PC-3 (cell line): ENCODE measurements at regions not wholly inside any gene's neighbourhood (a gene's known extent, or its start where the extent isn't known, plus 50 kb on each side); places are given as distances from the start of the nearest gene placed in this dataset.

Experiments
- ATAC-seq: fragments of 200-7000 bp; cut with Tn5 transposase; 2 replicates; pipeline ENCODE4 v1.9.1; 2020; ENCODE audit warnings: mild to moderate bottlenecking, moderate library complexity
- BruUV-seq: library from RNA; stranded (reverse); fragments of 400-500 nt; replicated peaks from 2 replicates; lab custom pipeline; 2021; lab: Mats Ljungman, UMichigan
- CTCF ChIA-PET: fragments of 300-600 bp; sonication (Branson Sonifier 250); formaldehyde crosslinking; loops from one replicate; lab custom pipeline; 2022; ENCODE audit warnings: antibody characterized with exemption; lab: Charles Lee
- POLR2A ChIA-PET: fragments of 300-600 bp; sonication (Branson Sonifier 250); formaldehyde crosslinking; loops from one replicate; lab custom pipeline; 2022; ENCODE audit warnings: antibody characterized with exemption; ENCODE audit not compliant: unreplicated experiment; lab: Charles Lee
- DNase-seq: peaks from one replicate; pipeline ENCODE4 v3.0.0-alpha.2; 2015
- H2AFZ ChIP-seq: fragments of 300-600 bp; sonication (generic); 2 replicates; pipeline ENCODE4 v1.6.0; 2016; ENCODE audit warnings: antibody characterized with exemption, low read length
- H3F3A ChIP-seq: fragments of 300-600 bp; sonication (generic); one replicate; pipeline ENCODE4 v1.6.0; 2017; ENCODE audit warnings: antibody characterized with exemption, low read length, control low read depth, mild to moderate bottlenecking; ENCODE audit not compliant: unreplicated experiment
- H3K27ac ChIP-seq: fragments of 300-600 bp; sonication (generic); 2 replicates; pipeline ENCODE4 v1.5.1; 2016; ENCODE audit warnings: mild to moderate bottlenecking, low read length
- H3K27me3 ChIP-seq: fragments of 300-600 bp; sonication (generic); 2 replicates; pipeline ENCODE4 v1.6.1; 2016; ENCODE audit warnings: low read length, mixed read lengths
- H3K36me3 ChIP-seq: fragments of 300-600 bp; sonication (generic); 2 replicates; pipeline ENCODE4 v1.6.1; 2016; ENCODE audit warnings: low read depth, mixed run types, low read length, mixed read lengths
- H3K4me1 ChIP-seq: fragments of 300-600 bp; sonication (generic); 2 replicates; pipeline ENCODE4 v1.5.1; 2016; ENCODE audit warnings: low read length; ENCODE audit not compliant: insufficient read depth
- H3K4me2 ChIP-seq: fragments of 300-600 bp; sonication (generic); 2 replicates; pipeline ENCODE4 v1.6.0; 2016; ENCODE audit warnings: low read length
- H3K4me3 ChIP-seq: fragments of 300-600 bp; sonication (generic); 2 replicates; pipeline ENCODE4 v1.5.1; 2016; ENCODE audit warnings: mild to moderate bottlenecking, low read length, mixed read lengths
- H3K79me2 ChIP-seq: fragments of 300-600 bp; sonication (generic); 2 replicates; pipeline ENCODE4 v1.6.1; 2017; ENCODE audit warnings: low read length, mixed read lengths
- H3K9ac ChIP-seq: fragments of 300-600 bp; sonication (generic); 2 replicates; pipeline ENCODE4 v1.6.0; 2016; ENCODE audit warnings: mild to moderate bottlenecking, low read length
- H3K9me2 ChIP-seq: fragments of 300-600 bp; sonication (generic); replicated peaks from 2 replicates; pipeline ENCODE4 v1.6.1; 2016; ENCODE audit warnings: mixed run types, low read length, mixed read lengths
- H3K9me3 ChIP-seq: fragments of 300-600 bp; sonication (generic); 2 replicates; pipeline ENCODE4 v1.6.1; 2016; ENCODE audit warnings: low read length, mixed read lengths
- H4K20me1 ChIP-seq: fragments of 300-600 bp; sonication (generic); 2 replicates; pipeline ENCODE4 v1.6.1; 2016; ENCODE audit warnings: low read length, mixed read lengths
- EZH2 ChIP-seq: fragments of 300-600 bp; sonication (generic); IDR thresholded peaks from one replicate; pipeline ENCODE4 v1.6.1; 2017; ENCODE audit warnings: antibody characterized with exemption, mild to moderate bottlenecking, low read length; ENCODE audit not compliant: unreplicated experiment
- EZH2phosphoT487 ChIP-seq: fragments of 300-600 bp; sonication (generic); IDR thresholded peaks from 2 replicates; pipeline ENCODE4 v1.6.1; 2018; ENCODE audit warnings: mild to moderate bottlenecking, antibody characterized with exemption, low read length, borderline replicate concordance
- intact Hi-C: fragments of 100-400 bp; cut with micrococcal nuclease; formaldehyde crosslinking; loops from 2 replicates; pipeline ENCODE4 v1.9.0; 2023
- TF ChIP-seq, protein P1 (sequence below): fragments of 300-600 bp; sonication (generic); conservative IDR thresholded peaks from 2 replicates; pipeline ENCODE4 v1.5.1; 2017; ENCODE audit warnings: antibody characterized with exemption, low read depth, mild to moderate bottlenecking, low read length

DNA sequence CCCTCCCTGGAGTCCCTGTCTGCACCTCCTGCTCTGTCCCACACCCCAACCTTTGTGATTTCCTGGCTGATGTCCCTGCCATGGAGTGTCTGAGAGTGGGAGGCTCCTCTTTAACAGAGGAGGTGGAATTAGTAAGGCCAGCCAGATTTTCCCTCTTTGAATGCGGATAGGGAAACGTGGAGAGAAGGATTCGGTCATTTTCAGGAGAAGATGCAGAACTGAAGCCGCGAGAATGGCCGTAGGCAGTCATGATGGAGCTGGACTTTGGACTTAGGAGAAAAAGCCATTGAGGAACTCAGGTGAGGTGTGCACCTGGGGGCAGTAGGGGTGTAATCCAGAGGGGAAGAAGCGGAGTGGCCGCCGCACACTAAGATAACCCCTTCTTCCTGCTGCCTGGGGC is 138.1 kb upstream of the ATP10A start:
- ChIA-PET POLR2A (no interaction called here), CTCF (no interaction called here)
- Histone ChIP-seq H3K27me3 (peaks cover 22% of the 10 kb centered on the region; the same call in 1 of the 2 replicates), H3K9me3 (no peaks in the 10 kb centered on the region), H2AFZ (no peak overlapping the region), H3K4me1 (no peaks in the 10 kb centered on the region), H3K9me2 (no peaks in the 10 kb centered on the region), H3K27ac (no peak overlapping the region), H4K20me1 (no peaks in the 10 kb centered on the region), H3K4me3 (no peak overlapping the region), H3F3A (no peaks in the 10 kb centered on the region), H3K4me2 (no peak overlapping the region), H3K9ac (no peak overlapping the region), H3K79me2 (no peaks in the 10 kb centered on the region), H3K36me3 (no peaks in the 10 kb centered on the region)
- intact Hi-C loops: no loop called here
- BruUV-seq: no TSS peak
- no peak for TF ChIP-seq EZH2phosphoT487
- TF ChIP-seq, protein P1, sequence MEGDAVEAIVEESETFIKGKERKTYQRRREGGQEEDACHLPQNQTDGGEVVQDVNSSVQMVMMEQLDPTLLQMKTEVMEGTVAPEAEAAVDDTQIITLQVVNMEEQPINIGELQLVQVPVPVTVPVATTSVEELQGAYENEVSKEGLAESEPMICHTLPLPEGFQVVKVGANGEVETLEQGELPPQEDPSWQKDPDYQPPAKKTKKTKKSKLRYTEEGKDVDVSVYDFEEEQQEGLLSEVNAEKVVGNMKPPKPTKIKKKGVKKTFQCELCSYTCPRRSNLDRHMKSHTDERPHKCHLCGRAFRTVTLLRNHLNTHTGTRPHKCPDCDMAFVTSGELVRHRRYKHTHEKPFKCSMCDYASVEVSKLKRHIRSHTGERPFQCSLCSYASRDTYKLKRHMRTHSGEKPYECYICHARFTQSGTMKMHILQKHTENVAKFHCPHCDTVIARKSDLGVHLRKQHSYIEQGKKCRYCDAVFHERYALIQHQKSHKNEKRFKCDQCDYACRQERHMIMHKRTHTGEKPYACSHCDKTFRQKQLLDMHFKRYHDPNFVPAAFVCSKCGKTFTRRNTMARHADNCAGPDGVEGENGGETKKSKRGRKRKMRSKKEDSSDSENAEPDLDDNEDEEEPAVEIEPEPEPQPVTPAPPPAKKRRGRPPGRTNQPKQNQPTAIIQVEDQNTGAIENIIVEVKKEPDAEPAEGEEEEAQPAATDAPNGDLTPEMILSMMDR: no peak
- TF ChIP-seq EZH2: no peak
- DNase-seq (no peak), ATAC-seq (no peak)

DNA sequence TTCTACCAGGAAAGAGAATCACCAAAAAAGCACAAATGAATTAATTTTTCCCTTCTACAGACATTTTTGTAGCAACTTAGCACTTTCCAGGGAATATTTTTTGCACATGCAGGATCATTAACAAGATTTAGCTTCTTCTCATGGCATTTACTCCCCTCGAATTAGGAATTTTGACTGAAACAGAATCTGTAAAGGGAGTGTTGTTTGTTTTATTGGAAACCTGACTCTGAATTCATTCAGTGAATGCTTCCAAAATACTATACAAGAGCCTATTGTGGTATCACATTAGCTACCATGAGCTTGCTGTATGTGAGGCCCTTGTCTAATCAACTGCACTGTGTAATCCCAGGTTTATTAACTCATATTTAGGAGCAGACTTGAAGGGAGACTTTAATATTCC is 130.4 kb upstream of the ATP10A start:
- H3K4me1 ChIP-seq: no peaks in the 10 kb centered on the region
- POLR2A ChIA-PET: no interaction called here

DNA sequence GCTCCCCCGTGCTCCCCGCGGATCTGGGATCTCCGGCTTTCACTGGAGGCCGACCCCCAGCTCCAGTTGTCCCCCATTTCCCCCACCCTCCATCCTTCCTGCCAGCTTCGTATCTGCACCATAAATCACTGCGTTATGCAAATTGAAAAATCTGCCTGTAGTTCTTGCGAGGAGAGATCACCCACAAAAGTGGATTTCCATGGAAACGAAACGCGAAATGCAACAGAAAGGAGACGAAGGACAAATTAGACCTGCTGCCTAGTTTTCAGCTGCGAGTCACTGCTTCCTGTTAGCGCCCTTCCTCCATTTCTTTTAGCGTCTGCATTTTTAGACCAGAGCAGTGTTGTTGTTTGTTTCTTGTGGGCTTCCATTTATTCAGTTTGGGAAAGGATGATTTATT is 127.1 kb upstream of the ATP10A start:
- H3K36me3 ChIP-seq: no peaks in the 10 kb centered on the region
- TF ChIP-seq, protein P1: no peak
- TF ChIP-seq EZH2phosphoT487: no peak
- no peak for TF ChIP-seq EZH2
- ChIA-PET CTCF (no interaction called here), POLR2A (no interaction called here)
- no peaks in the 10 kb centered on the region for H3K79me2 ChIP-seq
- H3K4me2 ChIP-seq: no peak overlapping the region
- DNase-seq (no peak), ATAC-seq (no peak)
- peaks cover 17% of the 10 kb centered on the region for H3K27me3 ChIP-seq
- H4K20me1 ChIP-seq: no peaks in the 10 kb centered on the region
- H3K27ac ChIP-seq: no peak overlapping the region
- H3K9ac ChIP-seq: no peak overlapping the region
- no peak overlapping the region for H3K4me3 ChIP-seq
- H3K9me2 ChIP-seq: no peaks in the 10 kb centered on the region
- H2AFZ ChIP-seq: no peak overlapping the region
- H3F3A ChIP-seq: no peaks in the 10 kb centered on the region
- intact Hi-C loops: no loop called here
- no TSS peak for BruUV-seq
- H3K4me1 ChIP-seq: no peaks in the 10 kb centered on the region
- 0 out of 2 replicates have a peak, but pooled peaks cover 7% of the 10 kb centered on the region for H3K9me3 ChIP-seq

More for the DNA sequence above, 130.4 kb upstream of the ATP10A start:
- Histone ChIP-seq H3K27me3 (peaks cover 17% of the 10 kb centered on the region), H3F3A (no peaks in the 10 kb centered on the region), H4K20me1 (no peaks in the 10 kb centered on the region), H2AFZ (no peak overlapping the region), H3K9me3 (0 out of 2 replicates have a peak, but pooled peaks cover 7% of the 10 kb centered on the region), H3K36me3 (no peaks in the 10 kb centered on the region), H3K27ac (no peak overlapping the region), H3K79me2 (no peaks in the 10 kb centered on the region), H3K9me2 (no peaks in the 10 kb centered on the region), H3K9ac (no peak overlapping the region), H3K4me3 (no peak overlapping the region), H3K4me2 (no peak overlapping the region)
- DNase-seq: no peak
- intact Hi-C loops: no loop called here
- ATAC-seq: no peak
- no peak for TF ChIP-seq EZH2phosphoT487
- TF ChIP-seq, protein P1: no peak
- no peak for TF ChIP-seq EZH2
- no TSS peak for BruUV-seq
- CTCF ChIA-PET: no interaction called here
